Activated CD4-positive, alpha-beta T cell treated with anti-CD3 and anti-CD28 coated beads, Interleukin-2, amount 50 U/mL, for 16 hours (primary cell): ENCODE measurements at regions not wholly inside any gene's neighbourhood (a gene's known extent, or its start where the extent isn't known, plus 50 kb on each side); places are given as distances from the start of the nearest gene placed in this dataset.

Experiments used
- DNase-seq: peaks from one replicate; pipeline ENCODE4 v3.0.0-alpha.2; 2020

- DNase-seq: no peak
Measured at GRCh38 chr17:77421630-77421972, 280.8 kb downstream of the SEC14L1 start.

DNA sequence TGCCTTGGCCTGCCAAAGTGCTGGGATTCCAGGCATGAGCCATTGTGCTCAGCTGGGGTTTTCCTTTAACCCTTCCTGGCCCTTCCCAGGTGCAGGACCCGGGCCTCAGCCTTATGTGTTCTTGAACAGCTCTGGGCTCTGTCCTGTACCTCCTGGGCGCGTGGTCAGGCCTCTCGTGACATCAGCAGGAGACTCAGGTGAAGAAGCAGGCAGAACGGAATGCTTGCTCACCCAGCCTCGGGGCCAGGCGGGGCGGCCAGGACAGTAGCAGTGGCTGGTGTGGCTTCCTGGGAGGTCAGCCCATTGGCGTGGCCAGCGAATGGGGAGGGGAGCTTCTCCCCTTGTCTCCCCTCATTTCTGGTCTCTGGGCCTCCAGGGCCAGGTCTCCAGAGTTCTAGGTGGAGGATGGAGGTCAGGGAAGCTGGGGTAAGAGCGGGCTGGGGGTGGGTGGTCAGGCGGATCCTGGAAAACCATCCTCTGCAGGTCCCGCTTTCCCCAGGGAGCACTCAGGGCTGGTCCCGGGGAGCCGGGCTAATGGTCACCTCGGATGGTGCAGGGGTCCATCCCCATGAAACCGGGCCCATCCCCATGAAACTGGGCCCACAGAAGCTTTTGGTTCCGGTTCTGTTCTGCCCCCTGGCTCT, 281.5 kb downstream of the SEC14L1 start:
- no peak for DNase-seq

GRCh38 chr17:77422748-77423113, 282.0 kb downstream of the SEC14L1 start:
- no peak for DNase-seq

GRCh38 chr17:77423589-77424451, 283.1 kb downstream of the SEC14L1 start:
- no peak for DNase-seq

GRCh38 chr17:77424585-77425344, 284.0 kb downstream of the SEC14L1 start:
- DNase-seq: no peak

- no peak for DNase-seq
Measured at GRCh38 chr17:77425348-77425747, 284.6 kb downstream of the SEC14L1 start.

GRCh38 chr17:77425791-77426641, 285.2 kb downstream of the SEC14L1 start:
- DNase-seq: no peak

DNA sequence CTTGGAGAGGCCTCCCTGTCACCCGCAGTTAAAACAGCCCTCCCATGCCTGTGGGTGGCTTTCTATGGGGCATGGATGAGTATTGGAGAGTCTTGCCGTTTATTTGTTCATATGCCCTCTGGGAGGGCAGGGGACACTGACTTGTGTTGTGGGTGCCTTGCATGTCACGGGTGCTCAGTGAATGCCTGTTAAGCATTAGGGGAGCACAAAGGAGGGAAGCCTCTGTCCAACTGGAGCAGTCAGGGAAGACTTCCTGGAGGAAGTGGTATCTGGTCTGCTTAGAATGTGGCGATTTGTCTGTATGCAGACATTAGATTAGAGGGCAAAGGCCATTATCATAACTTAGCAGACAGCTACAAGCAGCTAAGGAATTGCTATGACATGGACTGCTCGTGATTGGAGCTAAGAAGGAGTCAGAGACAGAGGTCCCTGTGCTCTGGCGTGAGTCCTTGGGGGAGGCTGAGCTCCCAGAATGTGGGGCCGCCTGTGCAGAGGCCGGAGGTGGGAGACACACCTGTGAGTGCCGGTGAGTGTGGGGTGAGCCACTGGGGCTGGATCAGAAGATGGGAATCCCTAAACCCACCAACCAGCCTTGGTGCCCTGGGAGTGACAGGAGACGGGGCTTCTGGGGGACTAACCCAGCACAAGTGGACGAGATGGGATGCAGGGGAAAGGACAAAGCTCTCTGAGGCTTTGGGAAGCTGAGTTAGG, 286.1 kb downstream of the SEC14L1 start:
- no peak for DNase-seq

- DNase-seq: no peak
Measured at GRCh38 chr17:77427391-77427991, 286.7 kb downstream of the SEC14L1 start.

- DNase-seq: no peak
Measured at GRCh38 chr17:77428020-77428748, 287.4 kb downstream of the SEC14L1 start.

GRCh38 chr17:77428749-77429368, 288.1 kb downstream of the SEC14L1 start:
- DNase-seq: no peak

- DNase-seq: no peak
Measured at GRCh38 chr17:77429369-77429968, 288.7 kb downstream of the SEC14L1 start.

- DNase-seq: peak; percentile 81
Measured at GRCh38 chr17:77429969-77430752, 289.4 kb downstream of the SEC14L1 start.

GRCh38 chr17:77432034-77432661, 291.4 kb downstream of the SEC14L1 start:
- no peak for DNase-seq

- DNase-seq: no peak
Measured at GRCh38 chr17:77432742-77433141, 292.0 kb downstream of the SEC14L1 start.

DNA sequence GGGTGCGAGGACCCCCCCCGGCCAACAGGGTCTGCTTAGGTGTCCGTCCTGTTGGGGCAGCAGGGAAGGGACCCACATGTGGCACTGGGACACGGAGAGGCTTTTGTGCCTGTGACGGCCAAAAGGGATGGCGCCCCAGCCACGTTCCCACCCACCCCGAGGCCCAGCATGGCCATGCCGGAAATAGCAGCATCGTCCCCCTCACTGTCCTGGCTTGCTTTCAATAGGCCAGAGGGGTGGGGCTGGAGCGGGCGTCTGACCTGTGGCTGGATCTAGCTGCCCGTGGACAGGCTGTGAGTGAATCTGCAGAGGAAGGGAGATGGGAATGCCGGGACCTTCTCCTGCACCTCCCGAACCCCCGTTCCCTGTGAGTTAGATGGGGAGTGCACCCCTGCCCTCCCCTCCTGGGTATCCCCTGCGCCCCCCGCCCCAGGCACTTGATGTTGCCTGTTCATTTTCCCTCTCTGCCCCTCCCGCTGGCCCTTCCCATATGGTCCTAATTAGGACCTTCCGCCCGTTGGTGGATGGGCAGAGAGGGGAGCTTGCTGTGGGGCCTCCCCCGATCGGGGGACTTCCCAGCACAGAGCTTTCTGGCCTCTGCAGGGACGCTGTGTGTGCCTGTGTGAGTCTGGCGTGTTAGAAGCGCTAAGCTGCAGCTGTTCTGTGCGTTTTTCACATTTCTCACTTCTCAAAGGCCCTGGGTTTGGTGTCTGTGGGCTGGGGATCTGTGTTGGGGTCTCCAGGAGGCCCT, 292.8 kb downstream of the SEC14L1 start:
- peak; percentile 29 for DNase-seq

- DNase-seq: no peak
Measured at GRCh38 chr17:77434136-77435114, 293.7 kb downstream of the SEC14L1 start.
